Ishikawa (cell line): ENCODE measurements at regions not wholly inside any gene's neighbourhood (a gene's known extent, or its start where the extent isn't known, plus 50 kb on each side); places are given as distances from the start of the nearest gene placed in this dataset.

Source experiments
- CEBPB ChIP-seq: IDR thresholded peaks from 2 replicates; pipeline ENCODE4 v1.6.1; 2012
- CREB1 ChIP-seq: IDR thresholded peaks from 2 replicates; pipeline ENCODE4 v1.6.1; 2012; ENCODE audit warnings: low read depth
- EGR1 ChIP-seq: IDR thresholded peaks from 2 replicates; pipeline ENCODE4 v1.6.1; 2012
- EP300 ChIP-seq: IDR thresholded peaks from 2 replicates; pipeline ENCODE4 v1.6.1; 2012; ENCODE audit warnings: borderline replicate concordance
- FOXM1 ChIP-seq: IDR thresholded peaks from 2 replicates; pipeline ENCODE4 v1.6.1; 2012; ENCODE audit warnings: low read depth, borderline replicate concordance
- NFIC ChIP-seq: IDR thresholded peaks from 2 replicates; pipeline ENCODE4 v1.6.1; 2012
- RAD21 ChIP-seq: IDR thresholded peaks from 2 replicates; pipeline ENCODE4 v1.6.1; 2012; ENCODE audit warnings: low read depth
- TAF1 ChIP-seq: IDR thresholded peaks from 2 replicates; pipeline ENCODE4 v1.6.1; 2012; ENCODE audit warnings: low read depth, mild to moderate bottlenecking
- TCF12 ChIP-seq: IDR thresholded peaks from 2 replicates; pipeline ENCODE4 v1.6.1; 2012; ENCODE audit warnings: low read depth
- TEAD4 ChIP-seq: IDR thresholded peaks from 2 replicates; pipeline ENCODE4 v1.6.1; 2012
- YY1 ChIP-seq: IDR thresholded peaks from 2 replicates; pipeline ENCODE4 v1.6.1; 2012; ENCODE audit warnings: low read depth
- ZBTB7A ChIP-seq: IDR thresholded peaks from 2 replicates; pipeline ENCODE4 v1.6.1; 2012; ENCODE audit warnings: low read depth
- TF ChIP-seq, protein P1 (sequence below): IDR thresholded peaks from 2 replicates; pipeline ENCODE4 v1.6.1; 2012; ENCODE audit warnings: low read depth, mild to moderate bottlenecking
- TF ChIP-seq, protein P2 (sequence below): IDR thresholded peaks from 2 replicates; pipeline ENCODE4 v1.6.1; 2012
- TF ChIP-seq, protein P3 (sequence below): IDR thresholded peaks from 2 replicates; pipeline ENCODE4 v1.6.1; 2012

DNA sequence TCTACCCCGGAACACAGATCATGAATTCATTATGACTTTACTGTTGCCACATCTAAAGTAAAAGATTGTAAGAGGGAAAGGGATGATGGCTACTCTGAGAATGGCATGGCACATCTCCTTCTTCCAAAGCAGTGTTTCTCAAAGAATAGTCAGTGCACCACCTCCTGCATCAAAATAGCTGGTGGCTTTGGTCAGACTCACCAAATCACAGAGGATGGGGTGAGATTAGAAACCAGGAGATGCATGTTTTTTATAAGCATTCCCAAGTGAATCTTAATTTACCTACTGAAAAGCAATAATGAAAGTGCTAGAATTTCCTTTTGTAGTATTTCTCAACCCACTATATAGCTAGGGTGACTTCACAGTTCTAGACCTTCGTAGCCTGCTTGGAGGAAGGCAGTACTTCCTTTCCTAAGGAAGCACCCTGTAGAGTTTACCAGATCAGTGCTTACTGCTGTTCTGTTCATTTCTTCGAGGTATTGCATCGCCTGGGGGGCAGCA lies 340.8 kb upstream of the KLF3 start:
- TF ChIP-seq, protein P1, sequence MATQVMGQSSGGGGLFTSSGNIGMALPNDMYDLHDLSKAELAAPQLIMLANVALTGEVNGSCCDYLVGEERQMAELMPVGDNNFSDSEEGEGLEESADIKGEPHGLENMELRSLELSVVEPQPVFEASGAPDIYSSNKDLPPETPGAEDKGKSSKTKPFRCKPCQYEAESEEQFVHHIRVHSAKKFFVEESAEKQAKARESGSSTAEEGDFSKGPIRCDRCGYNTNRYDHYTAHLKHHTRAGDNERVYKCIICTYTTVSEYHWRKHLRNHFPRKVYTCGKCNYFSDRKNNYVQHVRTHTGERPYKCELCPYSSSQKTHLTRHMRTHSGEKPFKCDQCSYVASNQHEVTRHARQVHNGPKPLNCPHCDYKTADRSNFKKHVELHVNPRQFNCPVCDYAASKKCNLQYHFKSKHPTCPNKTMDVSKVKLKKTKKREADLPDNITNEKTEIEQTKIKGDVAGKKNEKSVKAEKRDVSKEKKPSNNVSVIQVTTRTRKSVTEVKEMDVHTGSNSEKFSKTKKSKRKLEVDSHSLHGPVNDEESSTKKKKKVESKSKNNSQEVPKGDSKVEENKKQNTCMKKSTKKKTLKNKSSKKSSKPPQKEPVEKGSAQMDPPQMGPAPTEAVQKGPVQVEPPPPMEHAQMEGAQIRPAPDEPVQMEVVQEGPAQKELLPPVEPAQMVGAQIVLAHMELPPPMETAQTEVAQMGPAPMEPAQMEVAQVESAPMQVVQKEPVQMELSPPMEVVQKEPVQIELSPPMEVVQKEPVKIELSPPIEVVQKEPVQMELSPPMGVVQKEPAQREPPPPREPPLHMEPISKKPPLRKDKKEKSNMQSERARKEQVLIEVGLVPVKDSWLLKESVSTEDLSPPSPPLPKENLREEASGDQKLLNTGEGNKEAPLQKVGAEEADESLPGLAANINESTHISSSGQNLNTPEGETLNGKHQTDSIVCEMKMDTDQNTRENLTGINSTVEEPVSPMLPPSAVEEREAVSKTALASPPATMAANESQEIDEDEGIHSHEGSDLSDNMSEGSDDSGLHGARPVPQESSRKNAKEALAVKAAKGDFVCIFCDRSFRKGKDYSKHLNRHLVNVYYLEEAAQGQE, result no peak
- TF ChIP-seq EGR1, result no peak
- no peak for TF ChIP-seq YY1
- TF ChIP-seq, protein P2, sequence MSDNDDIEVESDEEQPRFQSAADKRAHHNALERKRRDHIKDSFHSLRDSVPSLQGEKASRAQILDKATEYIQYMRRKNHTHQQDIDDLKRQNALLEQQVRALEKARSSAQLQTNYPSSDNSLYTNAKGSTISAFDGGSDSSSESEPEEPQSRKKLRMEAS, result no peak
- TF ChIP-seq TEAD4, result no peak
- TF ChIP-seq CREB1, result no peak
- TF ChIP-seq RAD21, result no peak
- no peak for TF ChIP-seq FOXM1
- TF ChIP-seq, protein P3, sequence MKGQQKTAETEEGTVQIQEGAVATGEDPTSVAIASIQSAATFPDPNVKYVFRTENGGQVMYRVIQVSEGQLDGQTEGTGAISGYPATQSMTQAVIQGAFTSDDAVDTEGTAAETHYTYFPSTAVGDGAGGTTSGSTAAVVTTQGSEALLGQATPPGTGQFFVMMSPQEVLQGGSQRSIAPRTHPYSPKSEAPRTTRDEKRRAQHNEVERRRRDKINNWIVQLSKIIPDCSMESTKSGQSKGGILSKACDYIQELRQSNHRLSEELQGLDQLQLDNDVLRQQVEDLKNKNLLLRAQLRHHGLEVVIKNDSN, result no peak
- TF ChIP-seq ZBTB7A, result no peak
- no peak for TF ChIP-seq TCF12
- TF ChIP-seq EP300, result no peak
- no peak for TF ChIP-seq TAF1
- no peak for TF ChIP-seq CEBPB
- no peak for TF ChIP-seq NFIC

DNA sequence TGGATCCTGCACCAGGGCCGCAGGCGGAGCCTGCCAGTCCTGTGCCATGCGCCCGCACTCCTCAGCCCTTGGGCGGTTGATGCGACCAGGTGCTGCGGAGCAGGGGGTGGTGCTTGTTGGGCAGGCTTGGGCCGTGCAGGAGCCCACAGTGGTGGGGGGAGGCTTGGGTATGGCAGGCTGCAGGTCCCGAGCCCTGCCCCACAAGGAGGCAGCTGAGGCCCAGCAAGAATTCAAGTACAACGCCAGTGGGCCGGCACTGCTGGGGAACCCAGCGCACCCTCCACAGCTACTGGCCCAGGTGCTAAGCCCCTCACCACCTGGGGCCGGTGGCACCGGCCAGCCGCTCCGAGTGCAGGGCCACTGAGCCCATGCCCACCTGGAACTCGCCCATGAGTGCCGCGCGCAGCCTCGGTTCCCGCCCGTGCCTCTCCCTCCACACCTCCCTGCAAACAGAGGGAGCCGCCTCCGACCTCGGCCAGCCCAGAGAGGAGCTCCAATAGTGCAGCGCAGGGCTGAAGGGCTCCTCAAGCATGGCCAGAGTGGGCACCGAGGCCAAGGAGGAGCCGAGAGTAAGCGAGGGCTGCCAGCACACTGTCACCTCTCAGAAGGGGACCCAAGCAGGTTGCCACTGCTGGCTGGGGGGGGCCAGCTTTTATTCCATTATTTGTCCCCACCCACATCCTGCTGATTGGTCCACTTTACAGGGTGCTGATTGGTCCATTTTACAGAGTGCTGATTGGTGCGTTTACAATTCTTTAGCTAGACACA lies 339.0 kb upstream of the KLF3 start:
- TF ChIP-seq NFIC (no peak), TCF12 (no peak), RAD21 (no peak), YY1 (no peak), TAF1 (no peak)
- TF ChIP-seq, protein P1, result no peak

DNA sequence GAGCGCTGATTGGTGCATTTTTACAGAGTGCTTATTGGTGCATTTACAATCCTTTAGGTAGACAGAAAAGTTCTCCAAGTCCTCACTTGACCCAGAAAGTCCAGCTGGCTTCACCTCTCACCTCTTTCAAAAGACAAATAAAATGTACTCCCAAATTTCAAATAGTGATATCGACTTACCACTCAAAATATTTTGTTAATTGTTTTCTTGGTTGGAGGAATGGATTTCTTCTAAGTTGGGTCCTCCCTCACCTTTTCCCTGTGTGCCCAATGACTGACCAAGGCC lies 338.4 kb upstream of the KLF3 start:
- no peak for TF ChIP-seq FOXM1
- TF ChIP-seq, protein P1, result no peak
- no peak for TF ChIP-seq YY1
- TF ChIP-seq TAF1, result no peak
- TF ChIP-seq NFIC, result no peak
- TF ChIP-seq CEBPB, result no peak
- TF ChIP-seq TCF12, result no peak
- TF ChIP-seq ZBTB7A, result no peak
- no peak for TF ChIP-seq CREB1
- no peak for TF ChIP-seq EP300
- no peak for TF ChIP-seq TEAD4
- TF ChIP-seq, protein P2, result no peak
- no peak for TF ChIP-seq EGR1
- TF ChIP-seq, protein P3, result no peak
- no peak for TF ChIP-seq RAD21

DNA sequence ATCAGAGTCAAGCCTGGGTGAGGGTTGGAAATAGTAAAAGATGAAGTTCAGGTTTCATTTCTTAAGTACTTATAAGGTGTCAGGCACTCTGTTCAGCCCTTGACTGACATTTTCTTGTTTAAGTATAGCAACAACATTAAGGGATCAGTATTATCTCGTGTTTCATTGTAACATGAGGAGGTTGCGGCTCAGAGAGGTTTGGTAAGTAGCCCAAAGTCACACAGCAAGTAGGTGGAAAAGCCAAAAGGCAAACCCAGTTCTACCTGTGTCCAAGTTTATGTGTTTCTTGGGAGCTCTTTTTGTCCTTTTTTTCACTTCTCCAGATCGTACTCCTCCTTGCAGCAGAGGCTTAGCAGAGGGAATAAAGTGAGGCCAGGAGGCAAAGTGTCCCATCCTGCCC lies 337.5 kb upstream of the KLF3 start:
- no peak for TF ChIP-seq TEAD4
- TF ChIP-seq, protein P3, result no peak
- TF ChIP-seq CREB1, result no peak
- no peak for TF ChIP-seq YY1
- TF ChIP-seq TCF12, result no peak
- TF ChIP-seq, protein P2, result no peak
- no peak for TF ChIP-seq EGR1
- no peak for TF ChIP-seq ZBTB7A
- TF ChIP-seq TAF1, result no peak
- no peak for TF ChIP-seq EP300
- TF ChIP-seq CEBPB, result no peak
- no peak for TF ChIP-seq RAD21
- TF ChIP-seq NFIC, result no peak
- TF ChIP-seq FOXM1, result no peak
- TF ChIP-seq, protein P1, result no peak
